Esophagus squamous epithelium (tissue), 5 donors: ENCODE measurements at regions not wholly inside any gene's neighbourhood (a gene's known extent, or its start where the extent isn't known, plus 50 kb on each side); places are given as distances from the start of the nearest gene placed in this dataset.

Source experiments
- DNase-seq: peaks from one replicate; lab custom pipeline; 2025; lab: John Stamatoyannopoulos, UW
- H3K27ac ChIP-seq, 4 donors: fragments of 200-600 bp; sonication (generic); one replicate each; pipeline ENCODE4 v1.5.1; 2016 to 2019; ENCODE audit warnings: mild to moderate bottlenecking in 1 of 4
- H3K27me3 ChIP-seq, 4 donors: fragments of 200-600 bp; sonication (generic); 1 replicate in 3 of 4; 2 replicates in 1 of 4; pipeline versions ENCODE4 v1.5.1 to v1.6.0; 2017 to 2021; ENCODE audit warnings: antibody characterized with exemption in 1 of 4
- H3K36me3 ChIP-seq, 3 donors: fragments of 200-600 bp; sonication (generic); one replicate each; pipeline ENCODE4 v1.5.1; 2016 to 2019
- H3K4me1 ChIP-seq, 3 donors: fragments of 200-600 bp; sonication (generic); one replicate each; pipeline ENCODE4 v1.5.1; 2017 to 2019
- H3K4me3 ChIP-seq, 4 donors: fragments of 200-600 bp; sonication (generic); 1 replicate in 3 of 4; 2 replicates in 1 of 4; pipeline ENCODE4 v1.5.1; 2016 to 2019; ENCODE audit warnings: mild to moderate bottlenecking in 2 of 4, moderate library complexity in 1 of 4
- H3K9me3 ChIP-seq, 3 donors: fragments of 200-600 bp; sonication (generic); one replicate each; pipeline ENCODE4 v1.5.1; 2016 to 2019
- POLR2A ChIP-seq, 4 donors: fragments of 450-650 bp; IDR thresholded peaks; one replicate each; pipeline ENCODE4 v1.6.1; 2017; ENCODE audit warnings: antibody characterized with exemption in 4 of 4, mild to moderate bottlenecking in 4 of 4, moderate library complexity in 3 of 4
- WGBS, 2 donors: methylation state at CpG; one replicate each; pipeline ENCODE4 v1.1.5; 2018; 5-methylcytosine and 5-hydroxymethylcytosine counted together
- intact Hi-C: fragments of 100-400 bp; cut with DNase I; formaldehyde crosslinking; loops from one replicate; pipeline ENCODE4 v1.15.0; 2022
- TF ChIP-seq, protein P1 (sequence below), 6 experiments: fragments of 450-650 bp in 4 of 6; fragments of 200-600 bp in 2 of 6; sonication (generic) in 2 of 6; IDR thresholded peaks; one replicate each; pipeline ENCODE4 v1.5.1; 2016 to 2019; ENCODE audit warnings: antibody characterized with exemption in 6 of 6, mild to moderate bottlenecking in 4 of 6, moderate library complexity in 4 of 6
- donor health status: DM: yes; HTN: yes; CAD: no.

- no peak for DNase-seq
- no peak overlapping the region for H3K27ac ChIP-seq
- H3K27me3 ChIP-seq: no peaks in the 10 kb centered on the region
- TF ChIP-seq, protein P1, sequence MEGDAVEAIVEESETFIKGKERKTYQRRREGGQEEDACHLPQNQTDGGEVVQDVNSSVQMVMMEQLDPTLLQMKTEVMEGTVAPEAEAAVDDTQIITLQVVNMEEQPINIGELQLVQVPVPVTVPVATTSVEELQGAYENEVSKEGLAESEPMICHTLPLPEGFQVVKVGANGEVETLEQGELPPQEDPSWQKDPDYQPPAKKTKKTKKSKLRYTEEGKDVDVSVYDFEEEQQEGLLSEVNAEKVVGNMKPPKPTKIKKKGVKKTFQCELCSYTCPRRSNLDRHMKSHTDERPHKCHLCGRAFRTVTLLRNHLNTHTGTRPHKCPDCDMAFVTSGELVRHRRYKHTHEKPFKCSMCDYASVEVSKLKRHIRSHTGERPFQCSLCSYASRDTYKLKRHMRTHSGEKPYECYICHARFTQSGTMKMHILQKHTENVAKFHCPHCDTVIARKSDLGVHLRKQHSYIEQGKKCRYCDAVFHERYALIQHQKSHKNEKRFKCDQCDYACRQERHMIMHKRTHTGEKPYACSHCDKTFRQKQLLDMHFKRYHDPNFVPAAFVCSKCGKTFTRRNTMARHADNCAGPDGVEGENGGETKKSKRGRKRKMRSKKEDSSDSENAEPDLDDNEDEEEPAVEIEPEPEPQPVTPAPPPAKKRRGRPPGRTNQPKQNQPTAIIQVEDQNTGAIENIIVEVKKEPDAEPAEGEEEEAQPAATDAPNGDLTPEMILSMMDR (IDR thresholded peaks at IDR 0.05): no peak
- TF ChIP-seq POLR2A (IDR thresholded peaks at IDR 0.05): no peak
- intact Hi-C loops: no loop called here
- no peaks in the 10 kb centered on the region for H3K9me3 ChIP-seq
- 35 to 39% methylated on average over 2 of the region's 2 CpGs for WGBS, 2 donors
- H3K4me3 ChIP-seq: no peak overlapping the region
- no peaks in the 10 kb centered on the region for H3K36me3 ChIP-seq
- no peaks in the 10 kb centered on the region for H3K4me1 ChIP-seq
Observed at GRCh38 chr6:122075917-122076316, 323.5 kb upstream of the HSF2 start.

DNA sequence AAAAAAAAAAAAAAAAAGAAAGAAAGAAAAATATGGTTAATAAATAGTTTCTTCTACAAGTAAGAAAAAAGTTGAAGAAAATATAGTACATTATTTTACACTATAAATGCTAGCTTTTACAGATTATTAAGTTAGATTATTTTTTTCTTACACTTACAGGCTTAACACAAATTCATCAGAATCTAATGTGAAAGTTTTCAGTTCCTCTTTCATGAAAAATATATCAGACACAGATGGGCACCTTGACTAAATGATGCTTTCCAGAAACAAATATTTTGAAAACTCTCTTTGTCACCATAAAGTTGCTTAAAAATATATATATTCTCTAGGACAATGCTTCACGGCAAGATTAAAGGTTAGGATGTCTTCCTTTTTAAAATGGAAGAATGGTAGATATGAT lies 321.8 kb upstream of the HSF2 start:
- Histone ChIP-seq H3K27me3 (no peaks in the 10 kb centered on the region), H3K27ac (no peak overlapping the region), H3K9me3 (no peaks in the 10 kb centered on the region), H3K4me3 (no peak overlapping the region), H3K36me3 (no peaks in the 10 kb centered on the region), H3K4me1 (no peaks in the 10 kb centered on the region)
- DNase-seq: no peak
- 94 to 96% methylated on average over 1 of the region's 1 CpG for WGBS, 2 donors
- TF ChIP-seq, protein P1 (IDR thresholded peaks at IDR 0.05): no peak
- TF ChIP-seq POLR2A (IDR thresholded peaks at IDR 0.05): no peak
- intact Hi-C loops: no loop called here

- no peaks in the 10 kb centered on the region for H3K36me3 ChIP-seq
- H3K27ac ChIP-seq: no peak overlapping the region
- DNase-seq: no peak
- no peak overlapping the region for H3K4me3 ChIP-seq
- TF ChIP-seq, protein P1 (IDR thresholded peaks at IDR 0.05): no peak
- no peak for TF ChIP-seq POLR2A (IDR thresholded peaks at IDR 0.05)
- WGBS, 2 donors: 74 to 86% methylated on average over 4 of the region's 4 CpGs
- no peaks in the 10 kb centered on the region for H3K27me3 ChIP-seq
- no peaks in the 10 kb centered on the region for H3K9me3 ChIP-seq
- intact Hi-C loops: no loop called here
- no peaks in the 10 kb centered on the region for H3K4me1 ChIP-seq
Observed at GRCh38 chr6:122078481-122078880, 321.0 kb upstream of the HSF2 start.

- Histone ChIP-seq H3K4me1 (no peaks in the 10 kb centered on the region), H3K36me3 (no peaks in the 10 kb centered on the region), H3K27ac (no peak overlapping the region), H3K9me3 (no peaks in the 10 kb centered on the region), H3K4me3 (no peak overlapping the region), H3K27me3 (no peaks in the 10 kb centered on the region)
- DNase-seq: no peak
- TF ChIP-seq POLR2A (IDR thresholded peaks at IDR 0.05): no peak
- TF ChIP-seq, protein P1 (IDR thresholded peaks at IDR 0.05): no peak
- 78 to 84% methylated on average over 3 of the region's 3 CpGs for WGBS, 2 donors
- intact Hi-C loops: no loop called here
Observed at GRCh38 chr6:122079916-122080315, 319.5 kb upstream of the HSF2 start.

DNA sequence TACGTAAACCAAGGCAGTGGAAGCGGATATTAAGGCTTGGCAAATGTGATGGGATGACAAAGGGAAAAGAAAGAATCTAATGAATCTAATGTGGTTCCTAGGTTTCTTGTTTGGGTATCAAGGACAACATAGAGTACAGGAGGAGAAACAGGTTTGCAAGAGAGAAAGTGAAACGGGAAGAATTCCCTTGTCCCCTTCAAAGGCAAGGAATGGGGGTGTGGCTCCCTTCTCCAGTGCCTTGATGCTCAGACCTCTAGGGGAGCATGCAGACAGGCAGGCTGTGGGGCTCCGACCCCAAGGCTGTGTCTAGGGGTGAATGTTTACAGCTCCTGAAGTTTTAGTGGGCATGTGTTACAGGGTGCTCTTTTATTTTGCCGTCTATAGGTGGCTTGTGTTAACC lies 317.5 kb upstream of the HSF2 start:
- Histone ChIP-seq H3K27ac (no peak overlapping the region), H3K27me3 (no peaks in the 10 kb centered on the region), H3K4me1 (no peaks in the 10 kb centered on the region), H3K36me3 (no peaks in the 10 kb centered on the region), H3K4me3 (no peak overlapping the region), H3K9me3 (no peaks in the 10 kb centered on the region)
- no peak for DNase-seq
- intact Hi-C loops: no loop called here
- 78 to 81% methylated on average over 4 to 5 of the region's 5 CpGs for WGBS, 2 donors
- TF ChIP-seq POLR2A (IDR thresholded peaks at IDR 0.05): no peak
- TF ChIP-seq, protein P1 (IDR thresholded peaks at IDR 0.05): no peak
